ENCODE measurements at regions not wholly inside any gene's neighbourhood (a gene's known extent, or its start where the extent isn't known, plus 50 kb on each side); places are given as distances from the start of the nearest gene placed in this dataset.

GRCh38 chr13:44221657-44222056 is 152.0 kb upstream of the SERP2 start:
- TF ChIP-seq, protein P1, sequence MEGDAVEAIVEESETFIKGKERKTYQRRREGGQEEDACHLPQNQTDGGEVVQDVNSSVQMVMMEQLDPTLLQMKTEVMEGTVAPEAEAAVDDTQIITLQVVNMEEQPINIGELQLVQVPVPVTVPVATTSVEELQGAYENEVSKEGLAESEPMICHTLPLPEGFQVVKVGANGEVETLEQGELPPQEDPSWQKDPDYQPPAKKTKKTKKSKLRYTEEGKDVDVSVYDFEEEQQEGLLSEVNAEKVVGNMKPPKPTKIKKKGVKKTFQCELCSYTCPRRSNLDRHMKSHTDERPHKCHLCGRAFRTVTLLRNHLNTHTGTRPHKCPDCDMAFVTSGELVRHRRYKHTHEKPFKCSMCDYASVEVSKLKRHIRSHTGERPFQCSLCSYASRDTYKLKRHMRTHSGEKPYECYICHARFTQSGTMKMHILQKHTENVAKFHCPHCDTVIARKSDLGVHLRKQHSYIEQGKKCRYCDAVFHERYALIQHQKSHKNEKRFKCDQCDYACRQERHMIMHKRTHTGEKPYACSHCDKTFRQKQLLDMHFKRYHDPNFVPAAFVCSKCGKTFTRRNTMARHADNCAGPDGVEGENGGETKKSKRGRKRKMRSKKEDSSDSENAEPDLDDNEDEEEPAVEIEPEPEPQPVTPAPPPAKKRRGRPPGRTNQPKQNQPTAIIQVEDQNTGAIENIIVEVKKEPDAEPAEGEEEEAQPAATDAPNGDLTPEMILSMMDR (conservative IDR thresholded peaks at IDR 0.05; ENCODE audit: low read length): no peak
- no peak for TF ChIP-seq EZH2phosphoT487 (IDR thresholded peaks at IDR 0.05; ENCODE audit: borderline replicate concordance)
